GM12872 (cell line): ENCODE measurements at regions not wholly inside any gene's neighbourhood (a gene's known extent, or its start where the extent isn't known, plus 50 kb on each side); places are given as distances from the start of the nearest gene placed in this dataset.

Experiments used
- TF ChIP-seq, protein P1 (sequence below): IDR thresholded peaks from 3 replicates; pipeline ENCODE4 v1.5.1; 2011; ENCODE audit warnings: low read depth, mild to moderate bottlenecking, low read length, moderate library complexity; ENCODE audit not compliant: insufficient read depth

DNA sequence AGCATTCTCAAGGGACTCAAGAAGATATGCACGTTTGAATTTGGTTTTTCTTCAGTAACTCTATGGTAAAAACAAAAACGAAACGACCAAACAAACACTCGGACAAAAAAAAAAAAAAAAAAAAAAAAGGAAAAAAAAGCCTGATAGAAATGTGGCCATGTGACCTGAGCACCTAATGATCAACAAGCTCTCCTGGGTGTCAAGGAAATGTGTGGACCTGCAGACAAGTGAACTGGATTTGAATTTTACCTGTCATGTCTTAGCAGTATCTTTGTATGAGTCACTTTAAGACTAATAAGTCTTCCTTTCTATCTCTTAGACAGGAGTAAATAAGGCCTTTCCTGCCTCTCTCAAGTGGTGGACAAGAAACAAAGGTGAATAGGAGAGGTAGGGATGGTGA is 190.6 kb upstream of the GRIA1 start:
- TF ChIP-seq, protein P1, sequence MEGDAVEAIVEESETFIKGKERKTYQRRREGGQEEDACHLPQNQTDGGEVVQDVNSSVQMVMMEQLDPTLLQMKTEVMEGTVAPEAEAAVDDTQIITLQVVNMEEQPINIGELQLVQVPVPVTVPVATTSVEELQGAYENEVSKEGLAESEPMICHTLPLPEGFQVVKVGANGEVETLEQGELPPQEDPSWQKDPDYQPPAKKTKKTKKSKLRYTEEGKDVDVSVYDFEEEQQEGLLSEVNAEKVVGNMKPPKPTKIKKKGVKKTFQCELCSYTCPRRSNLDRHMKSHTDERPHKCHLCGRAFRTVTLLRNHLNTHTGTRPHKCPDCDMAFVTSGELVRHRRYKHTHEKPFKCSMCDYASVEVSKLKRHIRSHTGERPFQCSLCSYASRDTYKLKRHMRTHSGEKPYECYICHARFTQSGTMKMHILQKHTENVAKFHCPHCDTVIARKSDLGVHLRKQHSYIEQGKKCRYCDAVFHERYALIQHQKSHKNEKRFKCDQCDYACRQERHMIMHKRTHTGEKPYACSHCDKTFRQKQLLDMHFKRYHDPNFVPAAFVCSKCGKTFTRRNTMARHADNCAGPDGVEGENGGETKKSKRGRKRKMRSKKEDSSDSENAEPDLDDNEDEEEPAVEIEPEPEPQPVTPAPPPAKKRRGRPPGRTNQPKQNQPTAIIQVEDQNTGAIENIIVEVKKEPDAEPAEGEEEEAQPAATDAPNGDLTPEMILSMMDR: no peak

DNA sequence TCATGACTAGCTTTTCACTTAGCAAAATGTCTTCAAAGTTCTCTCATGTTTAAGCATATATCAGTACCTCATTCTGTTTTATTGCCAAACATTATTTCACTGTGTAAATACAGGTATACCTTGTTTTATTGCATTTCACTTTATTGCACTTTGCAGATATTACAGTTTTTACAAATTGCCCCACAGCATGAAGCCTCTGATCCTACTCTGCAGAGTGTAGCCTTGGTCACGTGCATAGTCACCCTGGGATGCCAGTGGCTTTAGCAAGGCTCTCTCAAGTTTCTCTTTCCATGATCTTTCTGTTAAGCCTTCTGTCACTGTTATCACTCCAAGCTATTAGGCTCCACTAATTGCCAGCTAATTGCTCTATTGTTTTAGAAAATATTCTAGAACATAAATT is 182.2 kb upstream of the GRIA1 start:
- TF ChIP-seq, protein P1: no peak

DNA sequence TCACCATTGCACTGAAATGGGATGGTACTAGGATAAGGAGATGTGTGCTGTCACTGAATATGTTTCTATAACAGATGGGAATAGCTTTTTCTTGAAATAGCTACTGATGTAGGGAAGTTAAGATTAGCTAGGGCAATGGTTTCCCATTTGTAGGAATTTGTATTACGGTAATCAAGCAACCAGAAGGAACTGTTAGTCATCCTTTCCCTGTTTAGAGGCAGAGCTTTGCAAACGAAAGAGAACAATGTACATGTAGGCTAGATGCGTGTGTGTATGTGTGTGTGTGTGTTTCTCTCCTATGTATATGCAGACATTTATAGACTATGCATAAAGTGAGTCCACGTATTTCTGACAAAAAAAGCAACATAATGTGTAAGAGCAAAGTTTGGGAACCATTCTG is 171.9 kb upstream of the GRIA1 start:
- TF ChIP-seq, protein P1: no peak

DNA sequence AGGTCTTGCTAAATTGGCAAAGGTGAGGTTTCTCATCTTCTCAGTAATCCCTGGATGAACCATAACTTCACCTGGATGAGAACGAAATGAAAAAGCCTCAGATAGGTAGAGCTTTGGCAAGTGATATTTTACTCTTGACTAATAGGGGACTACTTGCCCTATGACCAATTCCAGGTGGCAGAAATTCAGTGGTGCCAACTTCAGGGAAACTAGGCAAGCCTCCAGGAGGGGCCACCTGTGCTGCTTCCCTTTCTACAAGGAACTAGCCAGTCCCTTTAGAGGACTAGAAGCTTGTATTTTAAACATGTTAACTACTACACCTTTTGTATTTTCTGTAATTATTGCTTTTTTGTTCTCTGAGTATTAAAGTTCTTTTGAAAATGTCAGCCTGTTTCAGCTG is 169.0 kb upstream of the GRIA1 start:
- TF ChIP-seq, protein P1: no peak

DNA sequence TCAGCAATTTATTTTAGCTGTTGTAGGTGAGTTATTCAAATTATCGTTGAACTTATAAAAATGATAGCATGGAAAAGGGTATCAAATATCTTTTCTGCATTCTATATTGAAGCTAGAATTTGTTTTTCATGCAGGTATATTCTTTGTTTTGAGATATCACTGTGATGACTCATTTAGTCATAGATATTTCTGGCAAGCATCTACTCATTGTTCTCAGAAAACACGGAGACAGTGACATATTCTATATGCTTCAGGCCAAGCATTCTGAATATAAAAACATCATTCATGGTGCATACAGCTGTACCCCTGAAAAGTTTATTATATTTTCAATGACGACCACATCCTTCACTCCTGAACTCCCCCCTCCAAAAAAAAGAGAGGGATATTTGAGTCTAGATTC is 150.3 kb upstream of the GRIA1 start:
- TF ChIP-seq, protein P1: no peak

DNA sequence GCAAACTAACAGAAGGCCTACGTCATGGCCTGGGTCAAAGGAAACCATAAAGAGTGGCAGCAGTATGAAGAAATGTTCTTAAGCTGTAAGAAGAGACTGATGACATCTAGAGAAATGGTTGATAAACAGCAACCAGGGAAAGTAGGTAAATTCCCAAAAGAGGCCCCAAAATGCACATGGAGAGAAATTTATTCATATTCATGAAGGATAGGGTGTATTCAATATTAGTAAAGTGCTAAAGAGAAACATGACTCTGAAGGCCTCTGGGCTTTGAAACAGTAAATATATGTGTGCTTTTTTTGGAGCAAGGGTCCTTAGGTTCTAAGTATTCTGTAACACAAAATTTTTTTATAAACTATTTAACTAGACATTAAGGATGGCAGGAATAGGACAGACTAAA is 149.7 kb upstream of the GRIA1 start:
- TF ChIP-seq, protein P1: no peak

DNA sequence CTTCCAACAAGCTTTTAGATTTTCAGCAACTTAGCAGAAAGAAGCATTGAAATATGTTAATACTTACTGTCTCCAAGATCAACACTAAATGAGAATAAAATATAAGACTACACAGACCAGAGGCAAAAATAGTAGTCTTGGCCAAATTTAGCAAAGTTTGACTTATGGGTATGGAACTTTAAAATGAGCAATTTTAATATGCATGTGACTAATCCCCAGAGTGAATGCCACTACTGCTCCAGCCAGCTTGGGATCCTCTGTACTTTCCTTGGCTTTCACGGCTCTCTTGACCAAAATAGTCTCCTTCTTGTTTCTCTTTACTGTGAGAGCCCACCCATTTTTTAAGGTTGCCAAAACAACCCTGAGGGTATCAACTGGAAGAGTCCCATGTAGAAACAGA is 148.0 kb upstream of the GRIA1 start:
- TF ChIP-seq, protein P1: no peak

DNA sequence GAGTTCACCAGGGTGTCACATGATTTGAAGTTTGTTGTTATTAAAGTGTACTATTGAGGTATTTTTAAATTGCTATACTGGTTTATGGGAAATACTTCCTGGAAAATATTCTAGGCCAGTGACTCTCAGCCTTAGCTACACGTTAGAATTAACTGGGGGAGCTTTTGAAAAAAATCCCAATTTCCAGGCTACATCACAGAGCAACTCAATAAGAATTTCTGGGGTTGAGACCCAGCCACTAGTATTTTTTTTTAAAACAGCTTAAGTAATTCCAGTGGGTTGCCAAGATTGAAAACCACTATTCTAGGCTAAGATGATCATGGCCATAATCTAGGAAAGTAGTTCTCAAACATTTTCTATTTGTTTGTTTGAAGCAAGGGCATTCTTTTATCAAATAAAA is 142.9 kb upstream of the GRIA1 start:
- TF ChIP-seq, protein P1: no peak
